GM12873 (cell line): ENCODE measurements at regions not wholly inside any gene's neighbourhood (a gene's known extent, or its start where the extent isn't known, plus 50 kb on each side); places are given as distances from the start of the nearest gene placed in this dataset.

Source experiments
- CTCF ChIP-seq: IDR thresholded peaks from 2 replicates; pipeline ENCODE4 v1.5.1; 2012; ENCODE audit warnings: low read depth, mild to moderate bottlenecking, moderate library complexity, low read length, control low read depth; ENCODE audit not compliant: insufficient read depth; ENCODE audit errors: missing control alignments

GRCh38 chr15:66959875-66960274 is 105.5 kb upstream of the SMAD3 start:
- no peak for TF ChIP-seq CTCF

GRCh38 chr15:66960519-66960918 is 104.9 kb upstream of the SMAD3 start:
- no peak for TF ChIP-seq CTCF

GRCh38 chr15:66961407-66961884 is 104.0 kb upstream of the SMAD3 start:
- TF ChIP-seq CTCF = no peak

- no peak for TF ChIP-seq CTCF
These were observed 103.5 kb upstream of the SMAD3 start for GRCh38 chr15:66961901-66962300.

- TF ChIP-seq CTCF = no peak
These were observed 102.9 kb upstream of the SMAD3 start for GRCh38 chr15:66962522-66962921.

GRCh38 chr15:66963084-66963483 is 102.3 kb upstream of the SMAD3 start:
- no peak for TF ChIP-seq CTCF

- TF ChIP-seq CTCF = no peak
These were observed 101.7 kb upstream of the SMAD3 start for GRCh38 chr15:66963710-66964109.

- no peak for TF ChIP-seq CTCF
These were observed 101.2 kb upstream of the SMAD3 start for GRCh38 chr15:66964111-66964738.
